ENCODE measurements at regions not wholly inside any gene's neighbourhood (a gene's known extent, or its start where the extent isn't known, plus 50 kb on each side); places are given as distances from the start of the nearest gene placed in this dataset.
"Not testable (repeated sequence)": the region's sequence is repeated elsewhere in the genome, so short reads cannot be mapped to it uniquely, and the experiment has no call there.

GRCh38 chr2:144759746-144760145 lies 239.8 kb upstream of the ZEB2 start:
- Histone ChIP-seq H3K36me3 (ENCODE audit: control insufficient read depth in 2 of 2, insufficient read depth in 1 of 2, low read length in 2 of 2) (no peaks in the 10 kb centered on the region), H3K27ac (ENCODE audit: extremely low read depth, low read depth, low read length) (no peak overlapping the region), H3K4me3 (ENCODE audit: low read depth, low read length) (no peak overlapping the region), H3K4me1 (ENCODE audit: control insufficient read depth, insufficient read depth, low read length) (no peaks in the 10 kb centered on the region), H3K9me3 (ENCODE audit: control insufficient read depth, insufficient read depth, low read depth, low read length) (no peaks in the 10 kb centered on the region)
- CTCF ChIA-PET, result no interaction called here
- TF ChIP-seq PBX3 (CRISPR knock-in tag; IDR thresholded peaks at IDR 0.05) (no peak), PRDM6 (tag by site-specific recombination; IDR thresholded peaks at IDR 0.05) (no peak)
- POLR2A ChIA-PET, result no interaction called here

GRCh38 chr2:144758196-144758595 lies 238.3 kb upstream of the ZEB2 start:
- H3K27ac ChIP-seq (ENCODE audit: extremely low read depth, low read depth, low read length); H3K36me3 ChIP-seq (ENCODE audit: control insufficient read depth in 2 of 2, insufficient read depth in 1 of 2, low read length in 2 of 2); H3K4me1 ChIP-seq (ENCODE audit: control insufficient read depth, insufficient read depth, low read length); H3K9me3 ChIP-seq (ENCODE audit: control insufficient read depth, insufficient read depth, low read depth, low read length); POLR2A ChIA-PET; CTCF ChIA-PET; H3K4me3 ChIP-seq (ENCODE audit: low read depth, low read length): not testable (repeated sequence)

GRCh38 chr2:144753416-144753815 lies 233.5 kb upstream of the ZEB2 start:
- Histone ChIP-seq H3K36me3 (ENCODE audit: control insufficient read depth in 2 of 2, insufficient read depth in 1 of 2, low read length in 2 of 2) (no peaks in the 10 kb centered on the region), H3K4me1 (ENCODE audit: control insufficient read depth, insufficient read depth, low read length) (no peaks in the 10 kb centered on the region)

More at GRCh38 chr2:144753416-144753815, 233.5 kb upstream of the ZEB2 start:
- Histone ChIP-seq H3K27ac (ENCODE audit: extremely low read depth, low read depth, low read length) (no peak overlapping the region), H3K4me3 (ENCODE audit: low read depth, low read length) (no peak overlapping the region), H3K9me3 (ENCODE audit: control insufficient read depth, insufficient read depth, low read depth, low read length) (no peaks in the 10 kb centered on the region)
- ChIA-PET POLR2A (no interaction called here), CTCF (interaction anchor here (0.6 to 0.9 kb wide), 2 partner anchors 10 to 875 kb away, joined by 3 read pairs; no protein-coding TSS in a partner anchor)
- TF ChIP-seq ZBTB26 (tag by site-specific recombination; optimal IDR thresholded peaks at IDR 0.05) (no peak), TCF7L2 (IDR thresholded peaks at IDR 0.05; ENCODE audit: borderline replicate concordance, low read depth, low read length) (no peak), ZFP69B (tag by site-specific recombination; IDR thresholded peaks at IDR 0.05) (no peak), ZNF843 (tag by site-specific recombination; IDR thresholded peaks at IDR 0.05) (no peak), ZSCAN4 (tag by site-specific recombination; IDR thresholded peaks at IDR 0.05) (no peak), ZNF132 (tag by site-specific recombination; IDR thresholded peaks at IDR 0.05; ENCODE audit: borderline replicate concordance) (no peak), ZNF26 (tag by site-specific recombination; IDR thresholded peaks at IDR 0.05) (no peak), GLIS2 (tag by site-specific recombination; IDR thresholded peaks at IDR 0.05) (no peak), ZNF707 (tag by site-specific recombination; IDR thresholded peaks at IDR 0.05) (no peak), ZFP3 (tag by site-specific recombination; IDR thresholded peaks at IDR 0.05; ENCODE audit: low read depth) (no peak), SALL2 (tag by site-specific recombination; IDR thresholded peaks at IDR 0.05; ENCODE audit: borderline replicate concordance) (no peak)

All from HEK293 (cell line).